Neural cell (in vitro differentiated cells): ENCODE measurements at regions not wholly inside any gene's neighbourhood (a gene's known extent, or its start where the extent isn't known, plus 50 kb on each side); places are given as distances from the start of the nearest gene placed in this dataset.

ENCODE experiments used
- H2AFZ ChIP-seq: fragments of 200-600, 300-800 bp; sonication (generic), shearing (Covaris generic); 2 replicates; pipeline ENCODE4 v1.6.0; 2014; ENCODE audit warnings: low read depth, mild to moderate bottlenecking, antibody characterized with exemption, low read length, moderate library complexity
- H3F3A ChIP-seq: fragments of 200-600 bp; shearing (Covaris generic); 2 replicates; pipeline ENCODE4 v1.6.1; 2016; ENCODE audit warnings: mild to moderate bottlenecking, moderate library complexity, mixed read lengths, antibody characterized with exemption, low read length; ENCODE audit not compliant: insufficient read depth, poor library complexity, severe bottlenecking
- H3K27ac ChIP-seq: fragments of 200-600, 300-800 bp; sonication (generic), shearing (Covaris generic); 2 replicates; pipeline ENCODE4 v1.5.1; 2014; ENCODE audit warnings: mild to moderate bottlenecking, low read length, moderate library complexity
- H3K27me3 ChIP-seq: fragments of 300-800, 200-600 bp; sonication (generic), shearing (Covaris generic); 2 replicates; pipeline ENCODE4 v1.6.0; 2014; ENCODE audit warnings: mild to moderate bottlenecking, low read depth, low read length, moderate library complexity; ENCODE audit not compliant: insufficient read depth
- H3K36me3 ChIP-seq: fragments of 300-800, 200-600 bp; sonication (generic), shearing (Covaris generic); 2 replicates; pipeline ENCODE4 v1.5.1; 2014; ENCODE audit warnings: mild to moderate bottlenecking, antibody characterized with exemption, low read length, moderate library complexity; ENCODE audit not compliant: insufficient read depth
- H3K4me2 ChIP-seq: fragments of 300-800, 200-600 bp; sonication (generic), shearing (Covaris generic); 2 replicates; pipeline ENCODE4 v1.6.0; 2014; ENCODE audit warnings: mild to moderate bottlenecking, low read length
- H3K4me3 ChIP-seq: fragments of 300-800, 200-600 bp; sonication (generic), shearing (Covaris generic); 2 replicates; pipeline ENCODE4 v1.5.1; 2014; ENCODE audit warnings: mild to moderate bottlenecking, low read length, moderate library complexity
- H3K79me2 ChIP-seq: fragments of 200-600 bp; shearing (Covaris generic); replicated peaks from 2 replicates; pipeline ENCODE4 v1.6.0; 2014; ENCODE audit warnings: mild to moderate bottlenecking, low read length, moderate library complexity; ENCODE audit not compliant: insufficient read depth
- H3K9ac ChIP-seq: fragments of 300-800, 200-600 bp; sonication (generic), shearing (Covaris generic); 2 replicates; pipeline ENCODE4 v1.6.1; 2016; ENCODE audit warnings: mild to moderate bottlenecking, low read length, mixed read lengths
- H3K9me2 ChIP-seq: fragments of 200-600 bp; shearing (Covaris generic); 2 replicates; pipeline ENCODE4 v1.6.1; 2016; ENCODE audit warnings: mild to moderate bottlenecking, low read length, mixed read lengths; ENCODE audit not compliant: insufficient read depth
- H3K9me3 ChIP-seq: fragments of 200-600, 300-800 bp; sonication (generic), shearing (Covaris generic); 2 replicates; pipeline ENCODE4 v1.6.1; 2016; ENCODE audit warnings: mild to moderate bottlenecking, mixed run types, low read length, moderate library complexity, mixed read lengths
- H4K20me1 ChIP-seq: fragments of 200-600 bp; shearing (Covaris generic); 2 replicates; pipeline ENCODE4 v1.6.1; 2016; ENCODE audit warnings: mild to moderate bottlenecking, mixed run types; ENCODE audit not compliant: insufficient read depth
- EP300 ChIP-seq: fragments of 450-650 bp; conservative IDR thresholded peaks from 2 replicates; pipeline ENCODE4 v1.6.1; 2014; ENCODE audit warnings: antibody characterized with exemption, mild to moderate bottlenecking, moderate library complexity; ENCODE audit not compliant: poor library complexity, severe bottlenecking
- EZH2 ChIP-seq: fragments of 200-600, 300-800 bp; shearing (Covaris generic), sonication (generic); IDR thresholded peaks from 2 replicates; pipeline ENCODE4 v1.6.1; 2014; ENCODE audit warnings: antibody characterized with exemption, low read length, borderline replicate concordance, mild to moderate bottlenecking; ENCODE audit not compliant: insufficient read depth, poor library complexity, severe bottlenecking
- MXI1 ChIP-seq: fragments of 450-650 bp; conservative IDR thresholded peaks from 2 replicates; pipeline ENCODE4 v1.6.1; 2014; ENCODE audit warnings: antibody characterized with exemption, mild to moderate bottlenecking; ENCODE audit not compliant: poor library complexity, severe bottlenecking
- POLR2AphosphoS5 ChIP-seq: IDR thresholded peaks from 2 replicates; pipeline ENCODE4 v1.6.1; 2012
- RAD21 ChIP-seq: fragments of 450-650 bp; conservative IDR thresholded peaks from 2 replicates; pipeline ENCODE4 v1.6.1; 2014; ENCODE audit warnings: antibody characterized with exemption, mild to moderate bottlenecking, moderate library complexity
- SMC3 ChIP-seq: fragments of 450-650 bp; conservative IDR thresholded peaks from 2 replicates; pipeline ENCODE4 v1.6.1; 2014; ENCODE audit warnings: antibody characterized with exemption, mild to moderate bottlenecking, moderate library complexity; ENCODE audit not compliant: poor library complexity
- TAF1 ChIP-seq: IDR thresholded peaks from 2 replicates; pipeline ENCODE4 v1.6.1; 2012; ENCODE audit warnings: low read depth
- TF ChIP-seq, protein P1 (sequence below): fragments of 450-650 bp; IDR thresholded peaks from 2 replicates; pipeline ENCODE4 v1.5.1; 2014; ENCODE audit warnings: antibody characterized with exemption, mild to moderate bottlenecking, moderate library complexity; ENCODE audit not compliant: poor library complexity, severe bottlenecking
- TF ChIP-seq, protein P2 (sequence below): IDR thresholded peaks from 2 replicates; pipeline ENCODE4 v1.6.1; 2012; ENCODE audit warnings: borderline replicate concordance

DNA sequence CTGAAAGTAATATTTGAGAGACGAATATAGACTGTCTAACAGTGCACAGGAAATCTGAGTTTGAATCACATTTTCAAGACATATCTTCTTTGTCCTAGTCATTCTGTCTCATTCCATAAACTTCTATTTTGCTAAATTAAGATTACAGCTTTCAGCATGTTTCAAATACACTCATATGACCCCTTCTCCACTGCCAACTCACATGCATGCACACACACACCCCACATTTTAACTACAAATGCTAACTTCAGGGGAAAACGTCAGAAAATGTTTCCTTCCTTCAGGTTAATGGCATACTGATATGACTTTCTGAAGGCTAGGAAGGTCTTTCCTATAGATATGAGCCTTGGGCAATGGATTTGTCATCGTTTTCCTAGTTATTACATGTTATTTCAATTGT is 373.7 kb downstream of the RBM43 start:
- TF ChIP-seq EZH2 (no peak), MXI1 (no peak), EP300 (no peak), SMC3 (no peak), POLR2AphosphoS5 (no peak), TAF1 (no peak), RAD21 (no peak)
- TF ChIP-seq, protein P1, sequence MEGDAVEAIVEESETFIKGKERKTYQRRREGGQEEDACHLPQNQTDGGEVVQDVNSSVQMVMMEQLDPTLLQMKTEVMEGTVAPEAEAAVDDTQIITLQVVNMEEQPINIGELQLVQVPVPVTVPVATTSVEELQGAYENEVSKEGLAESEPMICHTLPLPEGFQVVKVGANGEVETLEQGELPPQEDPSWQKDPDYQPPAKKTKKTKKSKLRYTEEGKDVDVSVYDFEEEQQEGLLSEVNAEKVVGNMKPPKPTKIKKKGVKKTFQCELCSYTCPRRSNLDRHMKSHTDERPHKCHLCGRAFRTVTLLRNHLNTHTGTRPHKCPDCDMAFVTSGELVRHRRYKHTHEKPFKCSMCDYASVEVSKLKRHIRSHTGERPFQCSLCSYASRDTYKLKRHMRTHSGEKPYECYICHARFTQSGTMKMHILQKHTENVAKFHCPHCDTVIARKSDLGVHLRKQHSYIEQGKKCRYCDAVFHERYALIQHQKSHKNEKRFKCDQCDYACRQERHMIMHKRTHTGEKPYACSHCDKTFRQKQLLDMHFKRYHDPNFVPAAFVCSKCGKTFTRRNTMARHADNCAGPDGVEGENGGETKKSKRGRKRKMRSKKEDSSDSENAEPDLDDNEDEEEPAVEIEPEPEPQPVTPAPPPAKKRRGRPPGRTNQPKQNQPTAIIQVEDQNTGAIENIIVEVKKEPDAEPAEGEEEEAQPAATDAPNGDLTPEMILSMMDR, result no peak
- TF ChIP-seq, protein P2, sequence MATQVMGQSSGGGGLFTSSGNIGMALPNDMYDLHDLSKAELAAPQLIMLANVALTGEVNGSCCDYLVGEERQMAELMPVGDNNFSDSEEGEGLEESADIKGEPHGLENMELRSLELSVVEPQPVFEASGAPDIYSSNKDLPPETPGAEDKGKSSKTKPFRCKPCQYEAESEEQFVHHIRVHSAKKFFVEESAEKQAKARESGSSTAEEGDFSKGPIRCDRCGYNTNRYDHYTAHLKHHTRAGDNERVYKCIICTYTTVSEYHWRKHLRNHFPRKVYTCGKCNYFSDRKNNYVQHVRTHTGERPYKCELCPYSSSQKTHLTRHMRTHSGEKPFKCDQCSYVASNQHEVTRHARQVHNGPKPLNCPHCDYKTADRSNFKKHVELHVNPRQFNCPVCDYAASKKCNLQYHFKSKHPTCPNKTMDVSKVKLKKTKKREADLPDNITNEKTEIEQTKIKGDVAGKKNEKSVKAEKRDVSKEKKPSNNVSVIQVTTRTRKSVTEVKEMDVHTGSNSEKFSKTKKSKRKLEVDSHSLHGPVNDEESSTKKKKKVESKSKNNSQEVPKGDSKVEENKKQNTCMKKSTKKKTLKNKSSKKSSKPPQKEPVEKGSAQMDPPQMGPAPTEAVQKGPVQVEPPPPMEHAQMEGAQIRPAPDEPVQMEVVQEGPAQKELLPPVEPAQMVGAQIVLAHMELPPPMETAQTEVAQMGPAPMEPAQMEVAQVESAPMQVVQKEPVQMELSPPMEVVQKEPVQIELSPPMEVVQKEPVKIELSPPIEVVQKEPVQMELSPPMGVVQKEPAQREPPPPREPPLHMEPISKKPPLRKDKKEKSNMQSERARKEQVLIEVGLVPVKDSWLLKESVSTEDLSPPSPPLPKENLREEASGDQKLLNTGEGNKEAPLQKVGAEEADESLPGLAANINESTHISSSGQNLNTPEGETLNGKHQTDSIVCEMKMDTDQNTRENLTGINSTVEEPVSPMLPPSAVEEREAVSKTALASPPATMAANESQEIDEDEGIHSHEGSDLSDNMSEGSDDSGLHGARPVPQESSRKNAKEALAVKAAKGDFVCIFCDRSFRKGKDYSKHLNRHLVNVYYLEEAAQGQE, result no peak
- H3K27ac ChIP-seq, result no peak overlapping the region
- H3K36me3 ChIP-seq, result no peaks in the 10 kb centered on the region
- no peak overlapping the region for H2AFZ ChIP-seq
- H3K4me2 ChIP-seq, result no peak overlapping the region
- no peaks in the 10 kb centered on the region for H3K9me2 ChIP-seq
- H3F3A ChIP-seq, result no peaks in the 10 kb centered on the region
- no peaks in the 10 kb centered on the region for H3K79me2 ChIP-seq
- H3K4me3 ChIP-seq, result no peak overlapping the region
- no peaks in the 10 kb centered on the region for H3K9me3 ChIP-seq
- H4K20me1 ChIP-seq, result no peaks in the 10 kb centered on the region
- H3K9ac ChIP-seq, result no peak overlapping the region
- H3K27me3 ChIP-seq, result no peaks in the 10 kb centered on the region

DNA sequence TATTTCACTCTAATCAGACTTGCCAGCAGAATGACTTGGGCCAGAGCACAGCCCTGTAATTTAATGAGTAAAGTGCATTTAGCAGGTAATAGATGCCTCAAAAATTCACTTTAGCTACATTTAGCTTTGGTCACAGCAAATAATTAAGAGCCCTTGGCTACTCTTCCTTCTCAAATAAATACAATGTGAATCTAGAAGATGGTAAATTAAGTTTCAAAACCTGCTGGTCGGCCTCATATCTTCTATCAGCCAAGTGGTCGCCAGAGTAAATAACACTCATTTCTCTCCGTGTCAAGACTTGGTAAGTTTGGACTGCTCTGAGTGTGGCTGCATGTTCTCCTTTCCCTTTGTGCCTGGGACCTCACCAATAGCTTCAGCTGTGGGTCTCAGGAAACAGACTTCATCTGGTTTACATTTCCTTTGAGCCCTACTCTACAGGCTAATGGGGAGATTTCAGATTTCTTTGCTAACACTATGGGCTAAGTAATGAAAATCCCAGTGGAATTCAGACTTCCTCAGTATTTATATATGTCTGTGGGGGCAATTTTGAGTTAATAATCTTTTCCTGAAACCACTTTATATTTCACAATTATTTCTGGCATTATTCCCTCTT is 375.8 kb downstream of the RBM43 start:
- no peaks in the 10 kb centered on the region for H4K20me1 ChIP-seq
- H3K27me3 ChIP-seq, result no peaks in the 10 kb centered on the region
- H3K36me3 ChIP-seq, result no peaks in the 10 kb centered on the region
- no peaks in the 10 kb centered on the region for H3F3A ChIP-seq
- H3K4me2 ChIP-seq, result no peak overlapping the region
- no peaks in the 10 kb centered on the region for H3K79me2 ChIP-seq
- no peak overlapping the region for H3K9ac ChIP-seq
- no peaks in the 10 kb centered on the region for H3K9me3 ChIP-seq
- no peak overlapping the region for H2AFZ ChIP-seq
- TF ChIP-seq EP300, result no peak
- no peak for TF ChIP-seq MXI1
- TF ChIP-seq EZH2, result no peak
- TF ChIP-seq TAF1, result no peak
- TF ChIP-seq, protein P2, result no peak
- no peak for TF ChIP-seq SMC3
- no peak for TF ChIP-seq POLR2AphosphoS5
- TF ChIP-seq, protein P1, result no peak
- H3K27ac ChIP-seq, result no peak overlapping the region
- H3K9me2 ChIP-seq, result no peaks in the 10 kb centered on the region
- no peak overlapping the region for H3K4me3 ChIP-seq
